Activated T-cell treated with anti-CD3 and anti-CD28 coated beads for 1 hour (primary cell): ENCODE measurements at regions not wholly inside any gene's neighbourhood (a gene's known extent, or its start where the extent isn't known, plus 50 kb on each side); places are given as distances from the start of the nearest gene placed in this dataset.
A peak's percentile ranks its signal among the peaks of the same experiment; 100 is the strongest.

Experiments used
- DNase-seq: peaks from one replicate; pipeline ENCODE4 v3.0.0-alpha.2; 2020; ENCODE audit warnings: low read depth

DNA sequence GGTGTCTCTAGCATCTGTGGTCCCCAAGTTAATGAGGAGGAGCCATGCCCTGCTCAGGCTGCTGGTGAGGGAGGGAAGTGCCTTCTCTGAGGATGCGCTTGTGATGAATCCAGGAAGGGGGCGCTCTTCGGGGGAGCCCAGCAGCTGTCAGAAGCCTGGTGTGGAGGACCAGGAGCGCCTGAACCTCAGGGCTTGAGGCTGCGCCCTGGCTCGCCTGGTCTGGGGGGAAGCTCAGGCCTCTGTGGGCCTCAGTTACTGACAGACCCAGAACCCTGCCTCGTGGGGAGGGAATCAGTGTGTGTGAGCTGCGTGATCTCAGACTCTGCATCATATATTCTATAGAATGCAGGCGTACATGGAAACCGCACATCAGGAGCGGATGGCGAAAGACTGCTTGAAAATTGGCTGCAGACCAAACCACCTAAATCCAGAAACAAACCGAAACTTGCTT, 126.1 kb downstream of the SEC14L1 start:
- no peak for DNase-seq

DNA sequence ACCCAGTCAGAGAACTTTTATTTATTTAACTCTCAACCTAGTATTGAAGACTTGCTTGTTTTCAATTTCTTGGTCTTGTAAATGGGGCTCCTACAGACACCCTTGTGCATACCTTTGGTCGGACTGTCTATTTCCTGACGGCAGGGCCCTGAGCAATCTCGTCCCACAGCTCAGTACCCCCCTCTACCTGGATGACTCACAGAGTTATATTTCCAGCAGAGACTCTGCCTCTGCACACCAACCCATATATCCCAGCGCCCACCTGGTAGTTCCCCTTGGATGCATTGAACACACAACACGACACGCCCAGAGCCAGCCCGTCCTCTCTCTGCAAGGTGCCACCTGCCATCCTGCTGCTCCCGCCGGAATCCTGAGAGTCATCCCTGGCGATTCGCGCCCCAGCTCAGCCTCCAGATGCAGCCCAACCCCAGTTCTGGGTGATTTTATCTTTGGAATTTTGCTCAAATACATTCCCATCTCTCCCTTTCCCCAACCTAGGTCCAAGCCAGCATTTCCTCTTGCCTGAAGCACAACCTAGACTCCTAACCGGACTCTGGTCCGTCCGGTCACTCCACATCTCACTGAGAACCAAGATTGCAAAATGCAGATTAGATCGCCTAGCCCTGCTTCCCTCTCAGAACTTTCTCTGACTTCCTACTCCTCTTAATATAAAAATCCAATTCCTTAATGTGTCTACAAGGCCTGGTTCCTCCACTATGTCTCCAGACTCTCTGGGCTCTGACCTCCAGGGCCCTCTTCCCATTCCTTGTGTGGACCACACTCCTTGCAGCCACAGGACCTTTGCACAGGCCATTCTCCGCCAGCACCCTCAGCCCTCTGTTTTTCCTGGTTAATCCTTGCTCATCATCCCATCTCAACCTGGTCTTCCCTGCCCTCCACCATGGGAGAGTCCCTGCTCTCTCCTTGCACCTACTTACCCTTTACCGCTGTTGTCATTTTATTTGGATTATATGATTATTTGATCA, 129.2 kb downstream of the SEC14L1 start:
- DNase-seq: no peak

DNA sequence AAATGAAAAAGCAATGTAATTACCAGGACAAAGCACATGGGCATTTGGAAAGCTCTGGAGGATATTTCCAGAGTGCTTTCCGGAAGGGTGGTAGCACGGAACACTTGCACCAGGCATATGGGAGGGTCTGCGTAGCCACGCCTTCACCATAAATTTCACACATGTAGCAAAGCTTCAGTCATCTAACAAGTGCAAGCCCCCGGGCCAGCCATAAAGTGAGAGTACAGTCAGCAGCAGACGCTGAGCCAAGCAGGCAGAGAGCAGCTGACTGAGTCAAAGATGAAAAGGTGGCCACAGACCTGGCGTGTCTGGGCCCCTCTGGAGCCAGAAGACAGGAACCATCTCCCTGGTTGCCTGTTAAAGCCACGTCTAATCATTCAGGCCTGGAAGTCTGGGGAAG, 130.6 kb downstream of the SEC14L1 start:
- no peak for DNase-seq

DNA sequence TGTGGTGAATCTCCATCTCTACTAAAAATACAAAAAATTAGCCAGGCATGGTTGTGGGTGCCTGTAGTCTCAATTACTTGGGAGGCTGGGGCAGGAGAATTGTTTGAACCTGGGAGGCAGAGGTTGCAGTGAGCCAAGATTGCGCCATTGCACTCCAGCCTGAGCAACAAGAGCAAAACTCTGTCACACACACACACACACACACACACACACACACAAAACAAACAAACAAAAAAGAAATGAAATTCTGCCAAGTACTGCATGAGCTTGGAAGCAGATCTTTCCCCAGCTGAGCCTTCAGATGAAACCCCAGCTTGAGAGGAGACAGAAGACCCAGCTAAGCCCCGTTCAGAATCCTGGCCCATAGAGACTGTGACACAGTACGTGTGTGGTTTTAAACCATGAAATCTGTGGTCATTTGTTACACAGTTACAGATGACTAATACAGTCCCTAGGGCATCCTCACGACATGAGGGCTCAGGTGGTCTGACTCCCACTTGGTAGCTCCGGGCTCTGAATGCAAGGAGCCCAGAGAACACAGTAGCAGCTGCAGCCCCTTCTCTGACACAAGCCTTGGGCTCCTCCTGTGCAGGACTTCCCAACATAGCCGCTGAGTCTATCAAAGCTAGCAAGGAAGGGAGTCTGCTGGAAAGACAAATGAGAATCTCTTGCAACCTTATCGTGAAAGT, 132.8 kb downstream of the SEC14L1 start:
- no peak for DNase-seq

DNA sequence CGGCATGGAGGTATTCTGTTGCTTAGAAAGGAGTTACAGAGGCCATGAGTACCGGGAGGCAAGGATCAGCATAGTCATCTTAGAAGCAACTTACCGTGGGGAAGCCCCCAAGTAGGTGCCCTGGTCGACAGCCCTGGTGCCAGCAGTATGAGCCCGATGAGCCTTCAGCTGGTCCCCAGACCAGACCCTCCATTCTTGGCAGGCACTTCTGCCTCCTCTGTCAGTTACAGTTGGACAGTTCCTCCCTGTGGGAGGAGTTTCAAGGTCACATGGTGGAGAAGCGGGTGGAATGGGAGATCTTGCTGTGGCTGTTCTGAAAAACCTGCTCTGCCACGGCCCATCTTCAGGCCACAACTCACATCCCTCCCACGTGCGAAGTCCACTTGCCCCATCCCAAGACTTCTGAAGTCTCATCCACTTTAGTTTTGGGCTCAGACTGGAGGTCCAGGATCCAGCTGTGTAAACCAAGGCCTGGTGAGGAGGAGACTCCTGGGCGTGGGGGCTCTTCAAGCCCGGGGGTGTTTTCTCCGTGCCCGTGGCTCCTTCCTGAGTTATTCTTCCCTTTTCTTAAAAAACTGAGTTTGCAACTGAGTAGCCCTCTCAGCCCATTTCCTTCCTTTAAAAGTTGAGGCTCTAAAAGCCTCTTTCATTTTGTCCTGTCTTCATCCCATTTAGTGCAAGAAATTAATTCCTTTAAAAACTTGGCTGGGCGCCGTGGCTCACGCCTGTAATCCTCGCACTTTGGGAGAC, 133.5 kb downstream of the SEC14L1 start:
- DNase-seq: no peak

DNA sequence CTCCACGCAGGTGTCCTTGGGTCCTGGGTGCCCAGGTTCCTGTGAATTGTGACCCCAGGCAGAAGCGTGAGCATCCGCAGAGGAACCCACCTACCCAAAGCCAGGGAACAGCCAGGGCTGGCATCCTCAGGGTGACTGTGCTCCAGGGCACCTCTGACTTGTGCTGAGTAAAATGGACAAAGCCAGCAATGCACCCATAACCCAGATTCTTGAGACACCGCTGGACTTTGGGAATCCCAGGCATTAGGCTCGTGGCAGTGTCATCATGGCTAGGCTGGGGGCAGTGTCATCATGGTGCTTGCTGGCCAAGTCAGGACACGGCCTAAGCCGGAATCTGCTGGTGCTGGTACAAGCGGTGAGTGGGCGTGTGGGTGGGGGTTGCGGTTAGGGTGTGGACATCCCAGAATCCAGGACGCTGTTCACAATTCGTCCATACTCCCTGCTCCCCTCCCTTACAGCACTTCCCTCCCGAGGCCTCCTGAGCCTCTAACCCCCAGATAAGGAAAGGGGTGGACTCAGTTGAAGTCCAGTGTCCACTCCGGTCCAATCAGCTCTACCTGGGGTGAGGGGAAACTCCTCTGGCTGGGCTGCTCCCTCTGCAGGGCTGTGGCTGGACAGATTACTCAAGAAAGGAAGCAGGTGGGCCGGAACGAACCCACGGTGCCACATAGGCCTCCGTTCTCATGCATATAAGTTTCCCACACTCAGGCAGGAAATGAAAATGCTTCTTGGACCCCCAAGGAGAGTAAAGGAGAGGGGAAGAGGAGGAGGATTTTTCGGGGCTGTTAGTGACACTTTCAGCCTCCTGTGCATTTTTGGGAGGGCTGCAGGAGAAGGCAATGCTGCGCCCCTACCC, 138.9 kb downstream of the SEC14L1 start:
- DNase-seq: no peak

DNA sequence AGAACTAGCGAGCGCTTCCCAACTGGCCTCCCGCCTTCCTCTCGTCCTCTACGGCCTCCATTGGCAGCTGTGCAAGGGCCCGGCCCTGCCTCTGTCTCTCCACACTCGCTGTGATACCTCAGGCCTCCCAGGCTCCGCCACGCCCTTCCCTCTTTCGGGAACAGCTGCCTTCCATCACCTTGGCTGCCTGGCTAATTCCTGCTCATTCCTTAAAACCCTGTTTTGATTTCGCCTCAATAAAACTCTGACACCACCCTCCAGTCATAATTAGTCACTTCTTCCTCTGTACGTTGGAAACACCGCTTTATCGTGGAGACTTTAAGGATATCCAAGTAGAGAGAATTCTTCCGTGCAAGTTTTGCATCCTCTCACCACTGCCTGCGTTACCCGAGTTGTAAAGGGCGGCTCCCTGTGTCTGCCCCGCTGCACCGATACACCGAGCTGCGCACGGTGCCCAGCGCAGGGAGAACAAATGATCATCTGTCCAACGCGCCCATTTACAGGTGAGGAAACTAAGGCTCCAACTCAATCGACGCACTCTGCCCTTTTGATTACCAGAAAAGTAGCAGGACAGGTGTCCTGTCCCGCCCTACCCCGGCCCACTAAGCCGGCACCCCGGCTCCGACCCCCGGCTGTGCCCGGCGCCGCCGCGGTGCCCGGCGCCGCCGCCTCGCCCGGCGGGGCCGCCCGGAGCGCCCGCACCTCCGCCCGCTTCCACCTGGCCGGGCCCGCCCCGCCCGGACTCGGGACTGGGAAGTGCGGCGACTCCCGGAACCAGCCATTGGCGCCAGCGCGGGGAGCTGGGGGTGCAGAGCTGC, 139.7 kb downstream of the SEC14L1 start:
- DNase-seq: no peak

DNA sequence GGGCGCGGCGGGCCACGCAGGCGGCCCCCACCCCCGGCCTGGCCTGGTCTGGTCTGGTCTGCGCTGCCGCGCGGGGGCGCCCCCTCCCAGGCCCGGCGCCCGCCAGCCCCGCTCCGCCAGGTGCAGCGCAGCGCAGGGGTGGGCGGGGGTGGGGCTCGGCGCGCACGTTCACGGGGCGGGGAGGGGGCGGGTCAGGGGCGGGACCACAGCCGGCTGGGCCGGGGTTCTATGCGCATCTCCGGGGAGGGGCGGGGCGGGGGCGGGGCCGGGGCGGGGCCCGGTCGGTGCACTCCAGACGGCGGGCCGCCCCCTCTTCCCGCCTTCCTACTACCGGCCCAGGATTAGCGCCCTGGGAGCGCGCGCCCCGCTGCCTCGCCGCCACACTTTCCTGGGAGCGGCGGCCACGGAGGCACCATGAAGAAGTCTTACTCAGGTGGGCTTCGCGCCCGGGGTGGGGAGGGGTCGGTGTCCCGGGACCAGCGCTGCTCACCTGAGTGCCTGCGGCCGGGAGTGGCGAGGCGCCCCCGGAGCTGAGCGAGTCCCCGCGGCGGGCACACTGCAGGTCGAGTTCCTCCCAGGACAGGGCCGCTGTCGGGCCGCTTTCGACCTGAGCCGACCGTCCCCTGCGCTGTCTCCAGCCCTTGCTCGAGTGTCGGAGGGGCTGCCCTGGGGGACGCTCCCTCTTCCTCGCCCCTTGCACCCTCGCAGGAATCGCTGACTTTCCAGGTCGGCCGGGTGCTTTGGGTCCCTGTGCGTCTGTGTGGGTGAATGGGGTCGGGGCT, 140.5 kb downstream of the SEC14L1 start:
- DNase-seq: peak; percentile 44

DNA sequence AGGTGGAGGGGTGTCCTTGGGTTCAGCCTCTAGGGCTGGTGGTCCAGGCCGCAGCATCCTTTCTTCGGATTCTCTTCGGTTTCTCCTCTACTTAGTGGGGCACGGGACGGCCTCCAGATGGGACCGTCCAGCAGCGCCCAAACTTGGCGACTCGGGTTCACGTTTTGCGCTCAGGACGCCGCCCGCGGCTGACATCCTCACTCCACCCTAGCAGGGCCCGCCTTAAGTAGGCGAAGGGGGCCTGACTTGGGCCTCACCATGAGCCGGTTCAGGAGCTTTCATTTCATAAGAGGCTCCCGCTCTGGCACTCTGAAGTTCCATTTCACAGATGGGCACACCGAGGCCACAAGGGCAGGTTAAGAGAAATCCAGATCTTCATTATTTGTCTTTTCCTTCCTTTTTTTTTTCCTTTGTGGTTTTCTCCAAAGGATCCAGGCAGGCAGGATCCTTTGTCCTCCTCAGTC, 141.2 kb downstream of the SEC14L1 start:
- DNase-seq: no peak

DNA sequence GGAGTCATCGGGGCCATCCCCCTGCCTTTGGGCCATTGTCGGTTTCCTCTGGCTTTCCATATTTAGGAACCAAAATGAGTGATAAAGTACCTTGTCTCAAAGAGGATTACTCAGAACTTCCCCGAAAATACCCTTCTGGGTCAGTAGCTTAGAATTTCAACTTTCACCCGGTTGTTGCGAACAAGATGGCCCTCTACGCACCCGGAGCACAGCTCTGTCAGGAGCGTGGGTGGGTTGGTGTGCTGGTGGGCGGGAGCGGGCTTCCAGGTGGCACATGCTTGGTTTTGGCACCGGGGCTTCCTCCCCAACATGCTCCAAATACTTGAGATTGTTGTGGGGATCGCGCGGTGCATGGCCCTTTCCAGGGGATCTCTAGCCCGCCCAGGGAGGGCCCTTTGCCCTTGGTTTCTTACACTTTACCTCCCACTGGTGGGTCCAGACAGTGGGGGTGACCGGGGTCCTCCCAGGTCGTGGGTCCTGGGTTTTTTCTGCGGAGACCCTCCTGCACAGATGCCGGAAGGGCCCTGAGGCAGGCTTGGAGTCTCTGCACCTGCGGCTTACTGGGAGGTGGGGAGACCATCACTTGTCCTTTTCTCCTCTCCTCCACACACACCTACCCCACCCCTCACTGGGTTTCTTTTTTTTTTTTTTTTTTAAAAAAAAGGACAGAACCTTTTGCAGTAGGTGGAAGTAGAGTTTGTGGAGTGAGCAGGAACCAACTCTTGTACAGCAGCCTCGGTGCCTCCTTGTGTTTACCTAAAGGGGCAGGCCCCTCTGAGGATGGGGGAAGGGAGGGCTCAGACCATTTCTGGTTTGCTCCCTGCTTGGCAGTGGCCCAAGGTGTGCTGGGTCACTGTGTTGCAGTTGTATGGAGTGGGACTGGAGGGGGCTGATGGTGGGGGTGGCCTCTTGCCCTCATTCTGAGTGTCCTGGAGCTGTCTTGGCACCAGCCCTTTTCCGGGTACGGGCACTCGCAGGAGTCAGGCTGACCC, 142.1 kb downstream of the SEC14L1 start:
- no peak for DNase-seq

DNA sequence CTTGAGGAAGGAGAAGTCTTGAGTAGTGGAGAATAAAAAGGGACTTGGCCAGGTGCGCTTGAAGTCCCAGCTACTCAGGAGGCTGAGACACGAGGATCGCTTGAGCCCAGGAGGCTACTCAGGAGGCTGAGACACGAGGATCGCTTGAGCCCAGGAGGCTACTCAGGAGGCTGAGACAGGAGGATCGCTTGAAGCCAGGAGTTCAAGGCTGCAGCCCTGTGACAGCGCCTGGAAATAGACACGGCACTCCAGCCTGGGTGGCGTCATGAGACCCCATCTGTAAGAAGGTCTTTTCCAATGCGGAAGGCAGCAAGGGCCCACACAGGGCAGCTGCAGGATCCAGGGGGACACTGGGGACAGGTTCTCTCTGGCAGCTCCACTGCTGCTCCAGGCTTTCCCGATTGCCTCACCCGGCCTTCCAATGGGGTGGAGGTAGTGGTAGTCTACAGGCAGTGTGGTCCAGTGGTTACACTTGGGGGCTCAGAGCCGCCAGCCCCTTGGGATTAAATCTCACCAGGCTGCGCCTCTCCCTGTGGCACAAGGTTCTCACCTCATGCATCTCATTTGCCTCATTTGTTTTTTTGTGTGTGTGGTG, 143.4 kb downstream of the SEC14L1 start:
- no peak for DNase-seq

DNA sequence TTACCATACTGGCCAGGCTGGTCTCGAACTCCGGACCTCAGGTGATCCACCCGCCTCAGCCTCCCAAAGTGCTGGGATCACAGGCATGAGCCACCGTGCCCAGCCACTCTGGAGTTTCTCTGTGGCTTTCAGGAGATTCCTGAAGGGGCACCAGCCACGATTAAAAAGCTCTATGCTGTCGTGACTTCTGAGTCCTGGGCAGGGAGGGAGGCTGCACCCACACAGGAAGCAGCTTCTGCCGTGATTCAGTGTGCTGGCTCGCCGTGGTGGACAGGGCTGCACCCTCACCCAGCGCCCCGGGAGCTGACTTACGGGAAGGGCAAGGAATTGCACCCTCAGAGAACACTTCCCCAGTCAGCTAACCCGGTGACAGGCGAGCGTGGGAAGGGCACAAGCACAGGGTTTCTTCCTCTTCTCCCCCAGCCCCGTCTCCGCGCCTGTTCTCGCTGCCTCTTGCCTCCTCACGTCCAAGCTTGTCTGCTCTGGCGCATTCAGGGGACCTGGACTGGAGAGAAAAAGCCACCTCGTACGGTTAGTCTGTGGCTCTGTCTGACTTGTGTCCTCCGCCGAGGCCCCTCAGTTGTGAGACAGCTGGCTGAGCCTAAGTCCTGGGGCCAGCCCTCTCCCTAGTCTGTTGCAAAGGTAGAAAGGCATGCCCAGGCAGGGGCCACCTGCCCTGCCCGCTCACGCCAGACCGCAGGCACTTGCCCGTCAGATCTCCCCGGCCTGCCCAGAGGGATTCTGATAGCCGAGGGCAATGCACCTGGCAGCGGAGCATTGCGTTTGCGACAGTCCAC, 145.0 kb downstream of the SEC14L1 start:
- DNase-seq: no peak

DNA sequence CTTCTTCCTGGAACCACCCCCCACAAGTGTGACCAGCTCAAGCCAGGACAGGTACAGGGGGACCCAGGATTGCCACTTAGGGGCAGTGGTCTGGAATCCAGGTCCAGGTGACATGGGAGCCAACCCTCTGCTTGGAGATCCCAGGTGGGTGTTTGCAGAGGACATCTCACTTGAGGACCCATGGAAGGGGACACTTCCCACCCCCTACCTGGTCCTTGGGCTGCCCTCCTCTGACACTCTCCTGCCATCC, 145.5 kb downstream of the SEC14L1 start:
- no peak for DNase-seq

DNA sequence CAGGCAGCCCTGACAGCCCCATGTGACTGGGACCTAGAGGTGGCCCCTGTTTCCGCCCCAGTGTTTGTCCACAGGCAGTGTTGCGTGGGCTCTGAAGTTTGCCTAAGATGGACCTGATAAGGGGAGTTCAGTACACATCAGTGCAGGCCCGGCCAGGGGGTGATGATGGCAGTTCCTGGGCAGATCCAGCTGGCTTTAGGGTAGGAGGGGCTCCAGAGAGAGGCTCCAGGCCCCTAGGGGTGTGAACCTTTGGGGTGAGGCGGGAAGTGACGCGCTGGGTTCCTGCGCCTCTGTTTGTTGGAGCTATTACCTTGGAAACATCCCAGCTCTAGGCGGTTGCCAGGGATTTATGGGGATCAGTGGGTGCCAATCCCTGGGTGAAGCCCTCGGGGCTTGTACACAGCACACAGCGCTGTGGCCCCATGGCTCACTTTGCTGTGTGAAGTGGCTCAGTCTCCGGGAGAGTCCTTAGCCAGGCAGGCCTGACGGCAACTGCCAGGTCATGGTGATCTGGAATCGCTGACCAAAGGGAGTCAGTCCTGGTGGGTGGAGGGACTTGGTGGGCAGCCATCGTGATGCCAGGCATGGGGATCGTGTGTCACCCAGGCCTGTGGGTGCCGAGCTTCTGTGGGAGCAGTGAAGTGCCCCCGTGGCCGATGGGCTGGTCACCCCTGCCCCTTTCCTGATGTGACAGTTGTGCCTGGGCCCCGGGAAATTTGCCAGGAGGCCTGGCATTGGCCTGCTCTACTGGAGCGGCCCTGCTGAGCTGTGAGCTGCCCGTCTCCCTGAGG, 146.1 kb downstream of the SEC14L1 start:
- no peak for DNase-seq

DNA sequence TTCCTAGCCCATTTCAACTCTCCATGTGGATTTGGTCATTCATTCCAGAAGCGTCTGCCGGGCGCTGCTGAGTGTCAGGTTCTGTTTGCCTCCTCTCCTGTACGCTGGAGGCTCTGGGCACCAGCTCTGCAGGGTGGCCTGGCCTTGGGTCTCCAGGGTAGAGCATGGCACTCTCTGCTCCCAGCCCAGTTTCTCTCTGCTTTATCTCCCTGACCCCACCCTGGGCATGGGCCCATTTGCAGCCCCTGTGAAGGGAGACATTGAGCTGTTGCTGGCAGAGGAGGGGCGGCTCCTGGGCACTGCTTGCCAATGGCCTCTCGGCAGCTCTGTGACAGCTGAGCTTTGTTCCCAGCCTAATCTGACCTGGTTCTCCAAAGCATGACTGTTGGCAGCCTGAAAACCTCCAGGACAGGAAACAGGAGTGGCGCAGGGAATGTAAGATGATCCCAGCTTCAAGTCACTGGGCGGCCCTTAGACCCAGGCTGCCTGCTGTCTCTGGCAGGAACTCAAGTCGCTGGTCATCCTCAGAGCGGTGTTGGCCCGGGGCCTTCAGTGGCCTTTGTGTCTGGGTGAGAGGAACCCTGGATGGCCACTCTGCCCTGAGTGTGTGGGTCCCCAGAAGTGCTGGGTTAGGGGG, 146.8 kb downstream of the SEC14L1 start:
- no peak for DNase-seq

DNA sequence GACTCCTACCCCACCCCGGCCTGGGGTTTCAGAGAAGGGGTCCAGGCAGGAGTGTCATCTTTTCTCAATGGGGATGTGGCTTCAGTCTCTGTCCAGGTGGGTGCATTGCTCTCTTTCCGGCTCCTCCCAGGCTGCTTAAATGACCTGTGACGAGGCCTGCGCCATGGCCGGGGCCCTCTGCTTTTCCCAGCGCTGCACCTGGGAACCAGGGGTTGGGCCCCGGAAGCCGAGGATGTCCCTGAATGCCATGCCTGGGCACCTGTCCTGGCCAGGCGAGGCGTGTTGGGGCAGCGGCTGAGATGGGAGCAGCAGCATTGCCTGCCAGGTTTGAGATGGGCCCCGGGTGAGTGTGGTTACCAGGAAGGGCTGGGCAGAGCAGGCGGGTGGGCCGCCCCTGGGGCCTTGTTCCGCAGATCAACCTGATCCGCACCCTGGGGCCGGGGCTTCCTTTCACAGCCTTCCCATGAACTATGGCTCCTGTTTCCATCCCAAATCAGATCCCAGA, 147.4 kb downstream of the SEC14L1 start:
- no peak for DNase-seq
